ENCODE measurements at regions not wholly inside any gene's neighbourhood (a gene's known extent, or its start where the extent isn't known, plus 50 kb on each side); places are given as distances from the start of the nearest gene placed in this dataset.
"Not testable (repeated sequence)": the region's sequence is repeated elsewhere in the genome, so short reads cannot be mapped to it uniquely, and the experiment has no call there.

GRCh38 chr15:20337238-20337637, 204.4 kb downstream of the GOLGA6L6 start:
- not testable (repeated sequence) for FAIRE-seq; H3K4me3 ChIP-seq (ENCODE audit: low read depth, low read length); H3K27me3 ChIP-seq (ENCODE audit: control insufficient read depth, insufficient read depth, low read length); DNase-seq (ENCODE audit: low read depth); H3K36me3 ChIP-seq (ENCODE audit: control insufficient read depth, insufficient read depth, low read length)

GRCh38 chr15:20334451-20334850, 207.1 kb downstream of the GOLGA6L6 start:
- H3K27me3 ChIP-seq (ENCODE audit: control insufficient read depth, insufficient read depth, low read length); H3K4me3 ChIP-seq (ENCODE audit: low read depth, low read length); FAIRE-seq; DNase-seq (ENCODE audit: low read depth); H3K36me3 ChIP-seq (ENCODE audit: control insufficient read depth, insufficient read depth, low read length): not testable (repeated sequence)

- not testable (repeated sequence) for DNase-seq (ENCODE audit: low read depth); H3K4me3 ChIP-seq (ENCODE audit: low read depth, low read length); H3K27me3 ChIP-seq (ENCODE audit: control insufficient read depth, insufficient read depth, low read length); H3K36me3 ChIP-seq (ENCODE audit: control insufficient read depth, insufficient read depth, low read length); FAIRE-seq
Observed at GRCh38 chr15:20325751-20326150, 215.8 kb downstream of the GOLGA6L6 start.

GRCh38 chr15:20317132-20317531, 224.5 kb downstream of the GOLGA6L6 start:
- not testable (repeated sequence) for H3K4me3 ChIP-seq (ENCODE audit: low read depth, low read length); FAIRE-seq; H3K27me3 ChIP-seq (ENCODE audit: control insufficient read depth, insufficient read depth, low read length); DNase-seq (ENCODE audit: low read depth); H3K36me3 ChIP-seq (ENCODE audit: control insufficient read depth, insufficient read depth, low read length)

GRCh38 chr15:20311014-20311680, 230.5 kb downstream of the GOLGA6L6 start:
- H3K27me3 ChIP-seq (ENCODE audit: control insufficient read depth, insufficient read depth, low read length); H3K4me3 ChIP-seq (ENCODE audit: low read depth, low read length); H3K36me3 ChIP-seq (ENCODE audit: control insufficient read depth, insufficient read depth, low read length); FAIRE-seq; DNase-seq (ENCODE audit: low read depth): not testable (repeated sequence)

- TF ChIP-seq CTCF (IDR thresholded peaks at IDR 0.05; ENCODE audit: insufficient read depth, low read length, severe bottlenecking) = no peak
- H3K27me3 ChIP-seq (ENCODE audit: control insufficient read depth, insufficient read depth, low read length) = no peaks in the 10 kb centered on the region
- no peak overlapping the region for H3K4me3 ChIP-seq (ENCODE audit: low read depth, low read length)
- no peaks in the 10 kb centered on the region for H3K36me3 ChIP-seq (ENCODE audit: control insufficient read depth, insufficient read depth, low read length)
- FAIRE-seq (no peak), DNase-seq (ENCODE audit: low read depth) (no peak)
Observed at GRCh38 chr15:20310603-20311002, 231.0 kb downstream of the GOLGA6L6 start.

- not testable (repeated sequence) for H3K4me3 ChIP-seq (ENCODE audit: low read depth, low read length); H3K36me3 ChIP-seq (ENCODE audit: control insufficient read depth, insufficient read depth, low read length); DNase-seq (ENCODE audit: low read depth); FAIRE-seq; H3K27me3 ChIP-seq (ENCODE audit: control insufficient read depth, insufficient read depth, low read length)
Observed at GRCh38 chr15:20309966-20310365, 231.6 kb downstream of the GOLGA6L6 start.

- FAIRE-seq; H3K4me3 ChIP-seq (ENCODE audit: low read depth, low read length); H3K27me3 ChIP-seq (ENCODE audit: control insufficient read depth, insufficient read depth, low read length); H3K36me3 ChIP-seq (ENCODE audit: control insufficient read depth, insufficient read depth, low read length); DNase-seq (ENCODE audit: low read depth): not testable (repeated sequence)
Observed at GRCh38 chr15:20309395-20309794, 232.2 kb downstream of the GOLGA6L6 start.

- not testable (repeated sequence) for H3K36me3 ChIP-seq (ENCODE audit: control insufficient read depth, insufficient read depth, low read length); H3K4me3 ChIP-seq (ENCODE audit: low read depth, low read length); FAIRE-seq
Observed at GRCh38 chr15:20308027-20308690, 233.4 kb downstream of the GOLGA6L6 start.

GRCh38 chr15:20307137-20307536, 234.5 kb downstream of the GOLGA6L6 start:
- H3K27me3 ChIP-seq (ENCODE audit: control insufficient read depth, insufficient read depth, low read length); H3K36me3 ChIP-seq (ENCODE audit: control insufficient read depth, insufficient read depth, low read length); DNase-seq (ENCODE audit: low read depth); H3K4me3 ChIP-seq (ENCODE audit: low read depth, low read length); FAIRE-seq: not testable (repeated sequence)

More at GRCh38 chr15:20308027-20308690, 233.4 kb downstream of the GOLGA6L6 start:
- H3K27me3 ChIP-seq (ENCODE audit: control insufficient read depth, insufficient read depth, low read length); DNase-seq (ENCODE audit: low read depth): not testable (repeated sequence)

GRCh38 chr15:20306497-20307106, 235.0 kb downstream of the GOLGA6L6 start:
- H3K27me3 ChIP-seq (ENCODE audit: control insufficient read depth, insufficient read depth, low read length); DNase-seq (ENCODE audit: low read depth); H3K36me3 ChIP-seq (ENCODE audit: control insufficient read depth, insufficient read depth, low read length); H3K4me3 ChIP-seq (ENCODE audit: low read depth, low read length); FAIRE-seq: not testable (repeated sequence)

GRCh38 chr15:20305912-20306311, 235.7 kb downstream of the GOLGA6L6 start:
- H3K36me3 ChIP-seq (ENCODE audit: control insufficient read depth, insufficient read depth, low read length); H3K27me3 ChIP-seq (ENCODE audit: control insufficient read depth, insufficient read depth, low read length); H3K4me3 ChIP-seq (ENCODE audit: low read depth, low read length); FAIRE-seq; DNase-seq (ENCODE audit: low read depth): not testable (repeated sequence)

GRCh38 chr15:20305015-20305465, 236.6 kb downstream of the GOLGA6L6 start:
- not testable (repeated sequence) for DNase-seq (ENCODE audit: low read depth); FAIRE-seq; H3K4me3 ChIP-seq (ENCODE audit: low read depth, low read length); H3K36me3 ChIP-seq (ENCODE audit: control insufficient read depth, insufficient read depth, low read length); H3K27me3 ChIP-seq (ENCODE audit: control insufficient read depth, insufficient read depth, low read length)
